ENCODE measurements at regions not wholly inside any gene's neighbourhood (a gene's known extent, or its start where the extent isn't known, plus 50 kb on each side); places are given as distances from the start of the nearest gene placed in this dataset.

DNA sequence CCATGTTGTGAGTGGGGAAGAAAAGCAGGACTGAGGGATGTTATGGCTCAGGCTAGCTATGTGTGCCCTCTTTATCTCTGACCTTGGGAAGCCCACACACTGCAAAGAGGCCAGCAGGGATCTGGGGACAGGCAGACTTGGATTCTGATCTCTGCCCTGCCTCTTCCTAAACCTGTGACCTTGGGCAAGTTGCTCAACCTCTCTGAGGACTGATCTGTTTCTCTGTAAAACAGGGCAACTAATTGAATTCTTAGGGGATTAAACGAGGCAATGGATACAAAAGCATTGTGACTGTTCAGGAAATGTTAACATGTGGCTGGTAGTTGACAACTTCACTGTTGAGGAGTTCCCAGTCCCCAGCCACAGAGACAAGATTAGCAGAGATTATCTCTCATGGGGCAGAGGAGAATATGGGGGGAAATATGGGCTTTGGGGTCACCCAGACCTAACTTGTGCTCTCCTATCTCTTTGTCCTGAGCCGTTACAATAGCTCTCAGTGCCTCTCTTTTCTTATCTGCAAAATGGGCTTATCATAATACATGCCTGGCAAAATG lies 184.7 kb upstream of the GLI2 start (continued):
- TF ChIP-seq RBM39 (IDR thresholded peaks at IDR 0.05; ENCODE audit: low read depth, low read length, poor library complexity, severe bottlenecking) = no peak
- TF ChIP-seq, protein P1, sequence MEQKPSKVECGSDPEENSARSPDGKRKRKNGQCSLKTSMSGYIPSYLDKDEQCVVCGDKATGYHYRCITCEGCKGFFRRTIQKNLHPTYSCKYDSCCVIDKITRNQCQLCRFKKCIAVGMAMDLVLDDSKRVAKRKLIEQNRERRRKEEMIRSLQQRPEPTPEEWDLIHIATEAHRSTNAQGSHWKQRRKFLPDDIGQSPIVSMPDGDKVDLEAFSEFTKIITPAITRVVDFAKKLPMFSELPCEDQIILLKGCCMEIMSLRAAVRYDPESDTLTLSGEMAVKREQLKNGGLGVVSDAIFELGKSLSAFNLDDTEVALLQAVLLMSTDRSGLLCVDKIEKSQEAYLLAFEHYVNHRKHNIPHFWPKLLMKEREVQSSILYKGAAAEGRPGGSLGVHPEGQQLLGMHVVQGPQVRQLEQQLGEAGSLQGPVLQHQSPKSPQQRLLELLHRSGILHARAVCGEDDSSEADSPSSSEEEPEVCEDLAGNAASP (CRISPR knock-in tag; IDR thresholded peaks at IDR 0.05; ENCODE audit: borderline replicate concordance) = peak; percentile 97
- TF ChIP-seq SOX13 (IDR thresholded peaks at IDR 0.05) = peak; percentile 68
- peak in 1 of 2 experiments; percentile 94; a peak in 2 of 4 replicates for TF ChIP-seq SOX13 (CRISPR knock-in tag; conservative IDR thresholded peaks at IDR 0.05 in 1 of 2, IDR thresholded peaks at IDR 0.05 in 1 of 2)
- no peak for TF ChIP-seq ZNF839 (CRISPR knock-in tag; IDR thresholded peaks at IDR 0.05; ENCODE audit: borderline replicate concordance)
- TF ChIP-seq PTBP1 (IDR thresholded peaks at IDR 0.05; ENCODE audit: low read depth, low read length, poor library complexity, severe bottlenecking) = no peak
- no peak for TF ChIP-seq GLI4 (CRISPR knock-in tag; IDR thresholded peaks at IDR 0.05; ENCODE audit: borderline replicate concordance)
- TF ChIP-seq MLLT10 (CRISPR knock-in tag; IDR thresholded peaks at IDR 0.05) = no peak
- TF ChIP-seq, protein P2, sequence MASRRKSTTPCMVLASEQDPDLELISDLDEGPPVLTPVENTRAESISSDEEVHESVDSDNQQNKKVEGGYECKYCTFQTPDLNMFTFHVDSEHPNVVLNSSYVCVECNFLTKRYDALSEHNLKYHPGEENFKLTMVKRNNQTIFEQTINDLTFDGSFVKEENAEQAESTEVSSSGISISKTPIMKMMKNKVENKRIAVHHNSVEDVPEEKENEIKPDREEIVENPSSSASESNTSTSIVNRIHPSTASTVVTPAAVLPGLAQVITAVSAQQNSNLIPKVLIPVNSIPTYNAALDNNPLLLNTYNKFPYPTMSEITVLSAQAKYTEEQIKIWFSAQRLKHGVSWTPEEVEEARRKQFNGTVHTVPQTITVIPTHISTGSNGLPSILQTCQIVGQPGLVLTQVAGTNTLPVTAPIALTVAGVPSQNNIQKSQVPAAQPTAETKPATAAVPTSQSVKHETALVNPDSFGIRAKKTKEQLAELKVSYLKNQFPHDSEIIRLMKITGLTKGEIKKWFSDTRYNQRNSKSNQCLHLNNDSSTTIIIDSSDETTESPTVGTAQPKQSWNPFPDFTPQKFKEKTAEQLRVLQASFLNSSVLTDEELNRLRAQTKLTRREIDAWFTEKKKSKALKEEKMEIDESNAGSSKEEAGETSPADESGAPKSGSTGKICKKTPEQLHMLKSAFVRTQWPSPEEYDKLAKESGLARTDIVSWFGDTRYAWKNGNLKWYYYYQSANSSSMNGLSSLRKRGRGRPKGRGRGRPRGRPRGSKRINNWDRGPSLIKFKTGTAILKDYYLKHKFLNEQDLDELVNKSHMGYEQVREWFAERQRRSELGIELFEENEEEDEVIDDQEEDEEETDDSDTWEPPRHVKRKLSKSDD (CRISPR knock-in tag; IDR thresholded peaks at IDR 0.05; ENCODE audit: low read depth) = no peak; the same call in none of the 2 replicates
- no peak for TF ChIP-seq ZNF20 (CRISPR knock-in tag; IDR thresholded peaks at IDR 0.05)
- peak; percentile 96 for TF ChIP-seq ZNF644 (CRISPR knock-in tag; IDR thresholded peaks at IDR 0.05; ENCODE audit: low read depth)
- TF ChIP-seq ZNF317 (CRISPR knock-in tag; IDR thresholded peaks at IDR 0.05) = no peak; the same call in 1 of the 2 replicates
- TF ChIP-seq ZNF83 (CRISPR knock-in tag; IDR thresholded peaks at IDR 0.05; ENCODE audit: borderline replicate concordance) = no peak
- no peak for TF ChIP-seq ZNF572 (CRISPR knock-in tag; IDR thresholded peaks at IDR 0.05)
- TF ChIP-seq RCOR2 (CRISPR knock-in tag; IDR thresholded peaks at IDR 0.05) = peak; percentile 98
- TF ChIP-seq TBX3 (IDR thresholded peaks at IDR 0.05; ENCODE audit: borderline replicate concordance) = no peak
- TF ChIP-seq ZMYM2 (CRISPR knock-in tag; IDR thresholded peaks at IDR 0.05) = peak; percentile 90
- TF ChIP-seq RFX5 (IDR thresholded peaks at IDR 0.05; ENCODE audit: low read depth, low read length) = no peak
- no peak for TF ChIP-seq YY1 (IDR thresholded peaks at IDR 0.05; ENCODE audit: insufficient read depth, insufficient replicate concordance, low read depth, low read length)
- no peak for TF ChIP-seq ZNF530 (CRISPR knock-in tag; IDR thresholded peaks at IDR 0.05; ENCODE audit: low read depth)
- no peak for TF ChIP-seq ZSCAN12 (CRISPR knock-in tag; IDR thresholded peaks at IDR 0.05)
- TF ChIP-seq ZNF160 (CRISPR knock-in tag; IDR thresholded peaks at IDR 0.05) = no peak; the same call in 1 of the 2 replicates
- TF ChIP-seq FLYWCH1 (CRISPR knock-in tag; IDR thresholded peaks at IDR 0.05) = no peak
- TF ChIP-seq ZNF225 (CRISPR knock-in tag; IDR thresholded peaks at IDR 0.05) = no peak
- peak; percentile 92 for TF ChIP-seq ZNF768 (CRISPR knock-in tag; IDR thresholded peaks at IDR 0.05)
- TF ChIP-seq MXI1 (IDR thresholded peaks at IDR 0.05; ENCODE audit: borderline replicate concordance, low read depth, low read length) = no peak
- peak; percentile 62; the same call in 1 of the 2 replicates for TF ChIP-seq MED13 (CRISPR knock-in tag; IDR thresholded peaks at IDR 0.05)
- TF ChIP-seq CAMTA2 (CRISPR knock-in tag; IDR thresholded peaks at IDR 0.05; ENCODE audit: borderline replicate concordance) = no peak
- peak; percentile 86 for TF ChIP-seq POGZ (CRISPR knock-in tag; IDR thresholded peaks at IDR 0.05)
- TF ChIP-seq RBAK (CRISPR knock-in tag; IDR thresholded peaks at IDR 0.05) = no peak
